OCI-LY3 (cell line): ENCODE measurements at regions not wholly inside any gene's neighbourhood (a gene's known extent, or its start where the extent isn't known, plus 50 kb on each side); places are given as distances from the start of the nearest gene placed in this dataset.

ENCODE experiments used
- H2AFZ ChIP-seq: fragments of 200-600, 300-600 bp; shearing (Covaris generic); 2 replicates; pipeline ENCODE4 v1.6.0; 2014; ENCODE audit warnings: antibody characterized with exemption, low read depth, low read length
- H3K27ac ChIP-seq: fragments of 200-600, 300-600 bp; sonication (generic); 2 replicates; pipeline ENCODE4 v1.5.1; 2014; ENCODE audit warnings: mild to moderate bottlenecking, low read length, moderate library complexity, mixed read lengths
- H3K27me3 ChIP-seq: fragments of 200-600, 300-600 bp; sonication (generic); 2 replicates; pipeline ENCODE4 v1.6.1; 2014; ENCODE audit warnings: low read depth, low read length, mixed read lengths
- H3K36me3 ChIP-seq: fragments of 200-600, 300-600 bp; sonication (generic); replicated peaks from 2 replicates; pipeline ENCODE3; 2014; ENCODE audit warnings: low read depth, low read length, mixed read lengths
- H3K4me1 ChIP-seq: fragments of 300-600, 200-600 bp; sonication (generic); 2 replicates; pipeline ENCODE4 v1.6.1; 2014; ENCODE audit warnings: low read length, mixed read lengths
- H3K4me2 ChIP-seq: fragments of 200-600, 300-600 bp; sonication (generic); 2 replicates; pipeline ENCODE4 v1.6.1; 2014; ENCODE audit warnings: low read length, mixed read lengths
- H3K4me3 ChIP-seq: fragments of 300-600, 200-600 bp; sonication (generic); 2 replicates; pipeline ENCODE4 v1.5.1; 2014; ENCODE audit warnings: antibody characterized with exemption, mild to moderate bottlenecking, low read length, moderate library complexity
- H3K79me2 ChIP-seq: fragments of 300-600, 200-600 bp; shearing (Covaris generic); 2 replicates; pipeline ENCODE4 v1.6.1; 2014; ENCODE audit warnings: mild to moderate bottlenecking, low read length, mixed read lengths
- H3K9ac ChIP-seq: fragments of 300-600, 200-600 bp; shearing (Covaris generic); 2 replicates; pipeline ENCODE4 v1.6.0; 2014; ENCODE audit warnings: mild to moderate bottlenecking, low read length, moderate library complexity
- H3K9me3 ChIP-seq: fragments of 200-600, 300-600 bp; shearing (Covaris generic); 2 replicates; pipeline ENCODE4 v1.6.1; 2014; ENCODE audit warnings: low read length, mixed read lengths; ENCODE audit not compliant: insufficient read depth
- H4K20me1 ChIP-seq: fragments of 200-600, 300-600 bp; sonication (generic); 2 replicates; pipeline ENCODE4 v1.6.1; 2016; ENCODE audit warnings: low read length, mixed read lengths; ENCODE audit not compliant: insufficient read depth
- EZH2phosphoT487 ChIP-seq: fragments of 200-600 bp; shearing (Covaris generic); IDR thresholded peaks from 2 replicates; pipeline ENCODE4 v1.6.1; 2018; ENCODE audit warnings: antibody characterized with exemption, mixed run types, low read depth
- TF ChIP-seq, protein P1 (sequence below): fragments of 200-600, 300-600 bp; sonication (generic); IDR thresholded peaks from 2 replicates; pipeline ENCODE4 v1.5.1; 2014; ENCODE audit warnings: antibody characterized with exemption, low read length, low read depth

DNA sequence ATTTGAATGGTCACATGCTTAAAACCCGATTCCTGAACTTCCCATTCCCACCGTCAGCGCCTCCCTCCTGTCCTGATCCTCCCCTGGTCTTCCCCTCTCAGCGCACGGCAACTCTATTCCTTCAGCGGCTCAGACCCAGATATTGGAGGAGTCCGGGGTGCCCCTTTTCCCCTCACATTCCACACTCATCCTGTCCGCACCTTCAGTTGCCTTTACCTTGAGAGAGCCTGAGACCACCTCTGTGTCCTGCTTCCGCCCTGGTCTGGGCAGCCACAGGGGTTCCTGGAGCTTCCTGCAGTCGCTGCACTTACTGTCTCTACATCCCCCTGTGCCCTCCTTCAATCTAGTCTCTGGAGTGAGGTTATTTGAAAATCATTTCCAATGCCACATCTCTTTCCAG, 193.4 kb downstream of the BCAS1 start:
- Histone ChIP-seq H3K9ac (no peak overlapping the region), H3K4me3 (no peak overlapping the region), H3K27me3 (no peaks in the 10 kb centered on the region), H3K79me2 (no peaks in the 10 kb centered on the region), H2AFZ (no peak overlapping the region), H4K20me1 (no peaks in the 10 kb centered on the region), H3K9me3 (no peaks in the 10 kb centered on the region), H3K4me1 (peaks cover 29% of the 10 kb centered on the region), H3K27ac (no peak overlapping the region), H3K36me3 (no peaks in the 10 kb centered on the region), H3K4me2 (no peak overlapping the region)
- TF ChIP-seq, protein P1, sequence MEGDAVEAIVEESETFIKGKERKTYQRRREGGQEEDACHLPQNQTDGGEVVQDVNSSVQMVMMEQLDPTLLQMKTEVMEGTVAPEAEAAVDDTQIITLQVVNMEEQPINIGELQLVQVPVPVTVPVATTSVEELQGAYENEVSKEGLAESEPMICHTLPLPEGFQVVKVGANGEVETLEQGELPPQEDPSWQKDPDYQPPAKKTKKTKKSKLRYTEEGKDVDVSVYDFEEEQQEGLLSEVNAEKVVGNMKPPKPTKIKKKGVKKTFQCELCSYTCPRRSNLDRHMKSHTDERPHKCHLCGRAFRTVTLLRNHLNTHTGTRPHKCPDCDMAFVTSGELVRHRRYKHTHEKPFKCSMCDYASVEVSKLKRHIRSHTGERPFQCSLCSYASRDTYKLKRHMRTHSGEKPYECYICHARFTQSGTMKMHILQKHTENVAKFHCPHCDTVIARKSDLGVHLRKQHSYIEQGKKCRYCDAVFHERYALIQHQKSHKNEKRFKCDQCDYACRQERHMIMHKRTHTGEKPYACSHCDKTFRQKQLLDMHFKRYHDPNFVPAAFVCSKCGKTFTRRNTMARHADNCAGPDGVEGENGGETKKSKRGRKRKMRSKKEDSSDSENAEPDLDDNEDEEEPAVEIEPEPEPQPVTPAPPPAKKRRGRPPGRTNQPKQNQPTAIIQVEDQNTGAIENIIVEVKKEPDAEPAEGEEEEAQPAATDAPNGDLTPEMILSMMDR, result no peak
- no peak for TF ChIP-seq EZH2phosphoT487

DNA sequence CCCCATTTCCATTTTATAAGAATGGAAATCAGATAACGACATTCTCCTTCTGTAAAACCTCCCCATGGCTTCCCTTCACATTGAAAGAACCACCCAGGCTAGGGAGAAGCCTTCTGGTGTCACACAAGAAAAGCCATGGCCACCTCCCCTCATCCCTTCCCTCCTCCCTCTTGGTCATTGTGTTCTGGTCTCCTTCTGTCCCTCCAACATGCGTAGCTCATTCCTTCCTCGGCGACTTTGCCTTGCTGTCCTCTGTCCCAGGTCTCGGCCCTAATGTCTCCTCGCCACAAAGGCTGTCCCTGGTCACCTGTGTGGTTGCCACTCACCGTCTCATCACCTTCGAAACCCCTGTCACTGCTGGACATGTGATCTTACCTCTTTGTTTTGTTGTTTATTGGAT, 193.9 kb downstream of the BCAS1 start:
- no peaks in the 10 kb centered on the region for H4K20me1 ChIP-seq
- no peak overlapping the region for H2AFZ ChIP-seq
- H3K9ac ChIP-seq, result no peak overlapping the region
- H3K27me3 ChIP-seq, result no peaks in the 10 kb centered on the region
- no peaks in the 10 kb centered on the region for H3K9me3 ChIP-seq
- H3K4me1 ChIP-seq, result peaks cover 33% of the 10 kb centered on the region
- no peak for TF ChIP-seq EZH2phosphoT487
- TF ChIP-seq, protein P1, result no peak
- no peaks in the 10 kb centered on the region for H3K36me3 ChIP-seq
- no peak overlapping the region for H3K27ac ChIP-seq
- no peak overlapping the region for H3K4me3 ChIP-seq
- no peaks in the 10 kb centered on the region for H3K79me2 ChIP-seq
- no peak overlapping the region for H3K4me2 ChIP-seq

DNA sequence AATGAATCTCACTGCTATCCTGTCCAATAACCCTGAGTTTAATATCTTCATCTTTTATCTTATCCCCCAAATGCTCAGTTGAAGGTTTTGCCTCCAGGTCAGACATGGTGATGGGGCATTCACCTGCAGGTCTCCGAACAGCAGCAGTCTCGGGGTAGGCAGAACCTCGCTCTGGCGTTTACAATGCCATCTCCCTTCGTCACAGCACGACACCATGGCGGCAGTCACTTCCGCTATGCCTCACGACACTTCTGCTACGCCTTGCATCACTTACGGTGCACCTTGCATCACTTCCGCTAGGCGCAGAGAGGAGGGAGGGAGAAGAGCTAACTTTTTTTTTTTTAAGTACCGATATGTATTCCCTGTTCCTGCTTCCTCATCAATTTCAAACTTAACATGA, 194.9 kb downstream of the BCAS1 start:
- Histone ChIP-seq H3K4me2 (no peak overlapping the region), H3K27me3 (no peaks in the 10 kb centered on the region), H3K36me3 (no peaks in the 10 kb centered on the region), H3K4me3 (no peak overlapping the region), H3K4me1 (peaks cover 32% of the 10 kb centered on the region), H3K9me3 (no peaks in the 10 kb centered on the region), H3K9ac (no peak overlapping the region), H4K20me1 (no peaks in the 10 kb centered on the region), H2AFZ (no peak overlapping the region), H3K27ac (no peak overlapping the region), H3K79me2 (no peaks in the 10 kb centered on the region)
- TF ChIP-seq, protein P1, result no peak
- TF ChIP-seq EZH2phosphoT487, result no peak

GRCh38 chr20:53874706-53875105, 195.7 kb downstream of the BCAS1 start:
- H3K27me3 ChIP-seq, result no peaks in the 10 kb centered on the region
- H3K4me3 ChIP-seq, result no peak overlapping the region
- H3K4me2 ChIP-seq, result no peak overlapping the region
- no peak overlapping the region for H3K9ac ChIP-seq
- H3K36me3 ChIP-seq, result no peaks in the 10 kb centered on the region
- no peaks in the 10 kb centered on the region for H4K20me1 ChIP-seq
- H2AFZ ChIP-seq, result no peak overlapping the region
- H3K9me3 ChIP-seq, result no peaks in the 10 kb centered on the region
- H3K27ac ChIP-seq, result no peak overlapping the region
- H3K4me1 ChIP-seq, result peaks cover 25% of the 10 kb centered on the region
- H3K79me2 ChIP-seq, result no peaks in the 10 kb centered on the region
- TF ChIP-seq, protein P1, result no peak
- TF ChIP-seq EZH2phosphoT487, result no peak
